Astrocyte (in vitro differentiated cells and primary cell): ENCODE measurements at regions not wholly inside any gene's neighbourhood (a gene's known extent, or its start where the extent isn't known, plus 50 kb on each side); places are given as distances from the start of the nearest gene placed in this dataset.
A peak's percentile ranks its signal among the peaks of the same experiment; 100 is the strongest.

Experiments
- DNase-seq: peaks from one replicate; pipeline ENCODE4 v3.0.0-alpha.2; 2010; ENCODE audit warnings: low read depth
- FAIRE-seq: peaks from 2 replicates; lab custom pipeline; 2011; peaks lifted over from hg19 to GRCh38; lab: Jason Lieb, UNC
- H2AFZ ChIP-seq: 2 replicates; pipeline ENCODE4 v1.6.0; 2012; ENCODE audit warnings: low read depth, low read length, inconsistent platforms
- H3K27ac ChIP-seq: 2 replicates; pipeline ENCODE4 v1.5.1; 2011; ENCODE audit warnings: low read depth, low read length, inconsistent platforms
- H3K27me3 ChIP-seq: 2 replicates; pipeline ENCODE4 v1.6.0; 2011; ENCODE audit warnings: low read length, inconsistent platforms; ENCODE audit not compliant: insufficient read depth
- H3K36me3 ChIP-seq: 2 replicates; pipeline ENCODE4 v1.5.1; 2011; ENCODE audit warnings: low read length, inconsistent platforms; ENCODE audit not compliant: insufficient read depth
- H3K4me1 ChIP-seq: 2 replicates; pipeline ENCODE4 v1.5.1; 2011; ENCODE audit warnings: low read length, inconsistent platforms; ENCODE audit not compliant: insufficient read depth
- H3K4me2 ChIP-seq: 2 replicates; pipeline ENCODE4 v1.6.0; 2012; ENCODE audit warnings: low read length, inconsistent platforms
- H3K4me3 ChIP-seq: 2 replicates; pipeline ENCODE4 v1.5.1; 2011; ENCODE audit warnings: low read depth, mild to moderate bottlenecking, low read length, inconsistent platforms; ENCODE audit not compliant: insufficient read depth
- H3K79me2 ChIP-seq: 2 replicates; pipeline ENCODE4 v1.6.0; 2012; ENCODE audit warnings: mild to moderate bottlenecking, low read length, inconsistent platforms; ENCODE audit not compliant: insufficient read depth
- H3K9ac ChIP-seq: 2 replicates; pipeline ENCODE4 v1.6.0; 2012; ENCODE audit warnings: mild to moderate bottlenecking, low read length, inconsistent platforms
- H3K9me3 ChIP-seq: 2 replicates; pipeline ENCODE4 v1.5.1; 2012; ENCODE audit warnings: low read depth, mild to moderate bottlenecking, low read length, inconsistent platforms; ENCODE audit not compliant: insufficient read depth
- H4K20me1 ChIP-seq: 2 replicates; pipeline ENCODE4 v1.6.0; 2012; ENCODE audit warnings: low read length, inconsistent platforms; ENCODE audit not compliant: insufficient read depth
- H3K27ac Mint-ChIP-seq: one replicate; pipeline ENCODE4 v1.8.0; 2021; ENCODE audit warnings: mild to moderate bottlenecking, mixed read lengths; ENCODE audit not compliant: unreplicated experiment
- H3K27me3 Mint-ChIP-seq: one replicate; pipeline ENCODE4 v1.8.0; 2021; ENCODE audit warnings: low read depth, mixed read lengths; ENCODE audit not compliant: unreplicated experiment
- H3K36me3 Mint-ChIP-seq: one replicate; pipeline ENCODE4 v1.8.0; 2021; ENCODE audit warnings: low read depth, mixed read lengths; ENCODE audit not compliant: unreplicated experiment
- H3K4me1 Mint-ChIP-seq: one replicate; pipeline ENCODE4 v1.8.0; 2021; ENCODE audit warnings: low read depth, mixed read lengths; ENCODE audit not compliant: unreplicated experiment
- H3K4me3 Mint-ChIP-seq: one replicate; pipeline ENCODE4 v1.8.0; 2021; ENCODE audit warnings: mild to moderate bottlenecking, moderate library complexity, mixed read lengths; ENCODE audit not compliant: unreplicated experiment
- H3K9me3 Mint-ChIP-seq: one replicate; pipeline ENCODE4 v1.8.0; 2021; ENCODE audit warnings: mild to moderate bottlenecking, mixed read lengths; ENCODE audit not compliant: unreplicated experiment
- EZH2 ChIP-seq: IDR thresholded peaks from 2 replicates; pipeline ENCODE4 v1.6.1; 2012; ENCODE audit warnings: mild to moderate bottlenecking, low read length, inconsistent platforms; ENCODE audit not compliant: insufficient read depth
- TF ChIP-seq, protein P1 (sequence below): IDR thresholded peaks from 2 replicates; pipeline ENCODE4 v1.5.1; 2011; ENCODE audit warnings: low read depth, mild to moderate bottlenecking, inconsistent platforms, low read length, moderate library complexity; ENCODE audit not compliant: insufficient read depth

DNA sequence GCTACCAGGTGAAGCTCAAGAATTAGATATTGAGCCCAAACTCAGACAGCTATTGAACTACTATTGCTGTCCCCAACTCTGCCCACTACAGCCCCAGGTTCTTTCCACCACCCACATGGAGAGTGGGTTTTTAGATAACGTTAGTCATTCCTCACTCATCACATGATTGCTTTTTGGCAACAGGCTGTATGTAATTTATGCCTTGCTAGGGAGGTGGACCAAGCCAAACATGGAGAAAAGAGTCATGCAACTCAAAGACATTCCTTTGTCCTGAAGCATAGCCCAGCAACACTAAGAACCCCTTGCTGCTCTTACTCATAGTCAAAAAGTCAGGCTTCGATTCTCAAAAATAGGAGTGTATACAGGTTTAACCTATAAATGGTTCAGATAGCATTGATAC, 275.9 kb upstream of the VCX3A start:
- no peak overlapping the region for H3K27ac ChIP-seq
- H3K79me2 ChIP-seq, result no peaks in the 10 kb centered on the region
- Mint-ChIP-seq H3K36me3 (no peaks in the 10 kb centered on the region), H3K9me3 (no peaks in the 10 kb centered on the region), H3K4me3 (no peak overlapping the region), H3K27me3 (no peaks in the 10 kb centered on the region), H3K27ac (no peak overlapping the region), H3K4me1 (peaks cover 2% of the 10 kb centered on the region)
- H3K27me3 ChIP-seq, result no peaks in the 10 kb centered on the region
- no peak overlapping the region for H2AFZ ChIP-seq
- no peak overlapping the region for H3K4me3 ChIP-seq
- H3K9me3 ChIP-seq, result peaks cover 2% of the 10 kb centered on the region
- H3K4me1 ChIP-seq, result no peaks in the 10 kb centered on the region
- no peaks in the 10 kb centered on the region for H4K20me1 ChIP-seq
- no peak overlapping the region for H3K9ac ChIP-seq
- H3K36me3 ChIP-seq, result no peaks in the 10 kb centered on the region
- DNase-seq, result peak; percentile 24
- no peak for TF ChIP-seq EZH2
- TF ChIP-seq, protein P1, sequence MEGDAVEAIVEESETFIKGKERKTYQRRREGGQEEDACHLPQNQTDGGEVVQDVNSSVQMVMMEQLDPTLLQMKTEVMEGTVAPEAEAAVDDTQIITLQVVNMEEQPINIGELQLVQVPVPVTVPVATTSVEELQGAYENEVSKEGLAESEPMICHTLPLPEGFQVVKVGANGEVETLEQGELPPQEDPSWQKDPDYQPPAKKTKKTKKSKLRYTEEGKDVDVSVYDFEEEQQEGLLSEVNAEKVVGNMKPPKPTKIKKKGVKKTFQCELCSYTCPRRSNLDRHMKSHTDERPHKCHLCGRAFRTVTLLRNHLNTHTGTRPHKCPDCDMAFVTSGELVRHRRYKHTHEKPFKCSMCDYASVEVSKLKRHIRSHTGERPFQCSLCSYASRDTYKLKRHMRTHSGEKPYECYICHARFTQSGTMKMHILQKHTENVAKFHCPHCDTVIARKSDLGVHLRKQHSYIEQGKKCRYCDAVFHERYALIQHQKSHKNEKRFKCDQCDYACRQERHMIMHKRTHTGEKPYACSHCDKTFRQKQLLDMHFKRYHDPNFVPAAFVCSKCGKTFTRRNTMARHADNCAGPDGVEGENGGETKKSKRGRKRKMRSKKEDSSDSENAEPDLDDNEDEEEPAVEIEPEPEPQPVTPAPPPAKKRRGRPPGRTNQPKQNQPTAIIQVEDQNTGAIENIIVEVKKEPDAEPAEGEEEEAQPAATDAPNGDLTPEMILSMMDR, result no peak
- FAIRE-seq, result peak; percentile 95
- H3K4me2 ChIP-seq, result no peak overlapping the region

- Mint-ChIP-seq H3K9me3 (no peaks in the 10 kb centered on the region), H3K27me3 (no peaks in the 10 kb centered on the region), H3K4me1 (no peaks in the 10 kb centered on the region), H3K4me3 (no peak overlapping the region), H3K27ac (no peak overlapping the region), H3K36me3 (no peaks in the 10 kb centered on the region)
- TF ChIP-seq EZH2, result no peak
- TF ChIP-seq, protein P1, result no peak
- FAIRE-seq, result no peak
- H3K36me3 ChIP-seq, result no peaks in the 10 kb centered on the region
- H2AFZ ChIP-seq, result no peak overlapping the region
- H3K27ac ChIP-seq, result no peak overlapping the region
- H3K9ac ChIP-seq, result no peak overlapping the region
- H3K4me2 ChIP-seq, result no peak overlapping the region
- no peaks in the 10 kb centered on the region for H4K20me1 ChIP-seq
- H3K4me3 ChIP-seq, result no peak overlapping the region
- H3K79me2 ChIP-seq, result no peaks in the 10 kb centered on the region
- no peak for DNase-seq
- H3K27me3 ChIP-seq, result no peaks in the 10 kb centered on the region
- H3K4me1 ChIP-seq, result no peaks in the 10 kb centered on the region
- no peaks in the 10 kb centered on the region for H3K9me3 ChIP-seq
Observed at GRCh38 chrX:6803607-6804006, 268.7 kb upstream of the VCX3A start.

DNA sequence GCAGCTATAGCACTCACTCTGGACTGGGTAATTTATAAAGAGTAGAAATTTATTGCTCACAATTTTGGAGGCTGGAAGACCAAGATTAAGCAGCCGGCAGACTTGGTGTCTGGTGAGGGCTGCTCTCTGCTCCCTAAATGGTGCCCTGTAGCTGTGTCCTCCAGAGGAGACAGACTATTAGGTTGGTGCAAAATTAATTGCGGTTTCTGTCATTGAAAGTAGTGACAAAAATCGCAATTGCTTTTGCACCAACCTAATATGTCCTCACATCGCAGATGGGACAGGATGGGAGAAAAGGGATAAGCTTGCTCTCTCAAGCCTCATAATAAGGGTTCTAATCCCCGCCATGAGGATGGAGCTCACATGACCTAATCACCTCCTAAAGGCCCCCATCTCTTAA, 258.1 kb upstream of the VCX3A start:
- Histone ChIP-seq H3K4me3 (no peak overlapping the region), H3K27ac (no peak overlapping the region), H3K4me1 (no peaks in the 10 kb centered on the region), H3K27me3 (no peaks in the 10 kb centered on the region), H4K20me1 (no peaks in the 10 kb centered on the region), H3K4me2 (no peak overlapping the region), H2AFZ (no peak overlapping the region), H3K79me2 (no peaks in the 10 kb centered on the region), H3K9ac (no peak overlapping the region), H3K36me3 (no peaks in the 10 kb centered on the region), H3K9me3 (no peaks in the 10 kb centered on the region)
- Mint-ChIP-seq H3K27ac (no peak overlapping the region), H3K9me3 (peaks cover 3% of the 10 kb centered on the region), H3K27me3 (no peaks in the 10 kb centered on the region), H3K4me3 (no peak overlapping the region), H3K4me1 (no peaks in the 10 kb centered on the region), H3K36me3 (no peaks in the 10 kb centered on the region)
- no peak for FAIRE-seq
- TF ChIP-seq, protein P1, result no peak
- no peak for DNase-seq
